OCI-LY1 (cell line): ENCODE measurements at regions not wholly inside any gene's neighbourhood (a gene's known extent, or its start where the extent isn't known, plus 50 kb on each side); places are given as distances from the start of the nearest gene placed in this dataset.

Experiments
- H2AFZ ChIP-seq: fragments of 200-600 bp; sonication (generic), shearing (Covaris generic); 2 replicates; pipeline ENCODE4 v1.6.0; 2014; ENCODE audit warnings: antibody characterized with exemption, mild to moderate bottlenecking, low read length
- H3F3A ChIP-seq: fragments of 200-600 bp; sonication (generic), shearing (Covaris generic); 2 replicates; pipeline ENCODE4 v1.6.0; 2014; ENCODE audit warnings: mild to moderate bottlenecking, antibody characterized with exemption, low read length, moderate library complexity; ENCODE audit not compliant: insufficient read depth
- H3K27ac ChIP-seq: fragments of 200-600 bp; sonication (generic); 2 replicates; pipeline ENCODE4 v1.5.1; 2014; ENCODE audit warnings: low read length, mixed run types, mild to moderate bottlenecking, low read depth; ENCODE audit not compliant: poor library complexity, severe bottlenecking
- H3K27me3 ChIP-seq: fragments of 200-600 bp; sonication (generic); 2 replicates; pipeline ENCODE4 v1.6.0; 2014; ENCODE audit warnings: antibody characterized with exemption, mild to moderate bottlenecking, low read length, moderate library complexity; ENCODE audit not compliant: insufficient read depth
- H3K36me3 ChIP-seq: fragments of 200-600 bp; sonication (generic); 2 replicates; pipeline ENCODE4 v1.6.1; 2014; ENCODE audit warnings: mild to moderate bottlenecking, antibody characterized with exemption, low read length, moderate library complexity, mixed read lengths; ENCODE audit not compliant: insufficient read depth
- H3K4me1 ChIP-seq: fragments of 200-600 bp; sonication (generic); 2 replicates; pipeline ENCODE4 v1.5.1; 2014; ENCODE audit warnings: mild to moderate bottlenecking, low read length, moderate library complexity; ENCODE audit not compliant: insufficient read depth, severe bottlenecking
- H3K4me2 ChIP-seq: fragments of 200-600 bp; sonication (generic), shearing (Covaris generic); 2 replicates; pipeline ENCODE4 v1.6.1; 2014; ENCODE audit warnings: low read length
- H3K4me3 ChIP-seq: fragments of 200-600 bp; sonication (generic); 2 replicates; pipeline ENCODE4 v1.5.1; 2014; ENCODE audit warnings: low read length, low read depth, mild to moderate bottlenecking, mixed read lengths; ENCODE audit not compliant: poor library complexity, severe bottlenecking
- H3K79me2 ChIP-seq: fragments of 200-600 bp; shearing (Covaris generic); 2 replicates; pipeline ENCODE4 v1.6.1; 2016; ENCODE audit warnings: mixed run types, low read length, mixed read lengths; ENCODE audit not compliant: insufficient read depth
- H3K9ac ChIP-seq: fragments of 200-600 bp; sonication (generic), shearing (Covaris generic); 2 replicates; pipeline ENCODE4 v1.6.1; 2014; ENCODE audit warnings: mild to moderate bottlenecking, low read length, mixed read lengths
- H3K9me2 ChIP-seq: fragments of 200-600 bp; sonication (generic), shearing (Covaris generic); 2 replicates; pipeline ENCODE4 v1.6.1; 2014; ENCODE audit warnings: low read depth, mild to moderate bottlenecking, low read length, mixed read lengths
- H3K9me3 ChIP-seq: fragments of 200-600 bp; shearing (Covaris generic); 2 replicates; pipeline ENCODE4 v1.6.1; 2014; ENCODE audit warnings: low read length, mixed read lengths
- H4K20me1 ChIP-seq: fragments of 200-600 bp; sonication (generic), shearing (Covaris generic); 2 replicates; pipeline ENCODE4 v1.6.0; 2016; ENCODE audit warnings: mild to moderate bottlenecking, low read length; ENCODE audit not compliant: insufficient read depth
- CTCF ChIP-seq: fragments of 200-600 bp; sonication (generic), shearing (Covaris generic); IDR thresholded peaks from 2 replicates; pipeline ENCODE4 v1.5.1; 2017; ENCODE audit warnings: mild to moderate bottlenecking, antibody characterized with exemption, low read length, moderate library complexity, mixed read lengths
- EZH2 ChIP-seq: fragments of 200-600 bp; sonication (generic), shearing (Covaris generic); IDR thresholded peaks from 2 replicates; pipeline ENCODE4 v1.8.0; 2017; ENCODE audit warnings: borderline replicate concordance, mixed run types, mild to moderate bottlenecking, antibody characterized with exemption, low read length, moderate library complexity, mixed read lengths

- TF ChIP-seq EZH2: no peak
- TF ChIP-seq CTCF: no peak
Observed at GRCh38 chr14:86675059-86675458, 1145.1 kb downstream of the FLRT2 start.

GRCh38 chr14:86673523-86673969 is 1143.6 kb downstream of the FLRT2 start:
- Histone ChIP-seq H3K4me2 (no peak overlapping the region), H2AFZ (no peak overlapping the region)

More at GRCh38 chr14:86675059-86675458, 1145.1 kb downstream of the FLRT2 start:
- no peak overlapping the region for H3K27ac ChIP-seq
- H3K27me3 ChIP-seq: no peaks in the 10 kb centered on the region
- no peak overlapping the region for H2AFZ ChIP-seq
- H3K4me3 ChIP-seq: no peak overlapping the region
- no peak overlapping the region for H3K9ac ChIP-seq
- H3F3A ChIP-seq: no peaks in the 10 kb centered on the region
- no peaks in the 10 kb centered on the region for H3K4me1 ChIP-seq
- no peaks in the 10 kb centered on the region for H3K79me2 ChIP-seq
- no peaks in the 10 kb centered on the region for H3K9me3 ChIP-seq
- no peak overlapping the region for H3K4me2 ChIP-seq
- no peaks in the 10 kb centered on the region for H3K36me3 ChIP-seq
- no peaks in the 10 kb centered on the region for H3K9me2 ChIP-seq
- no peaks in the 10 kb centered on the region for H4K20me1 ChIP-seq

GRCh38 chr14:86672080-86672479 is 1142.1 kb downstream of the FLRT2 start:
- H3K9ac ChIP-seq: no peak overlapping the region
- H2AFZ ChIP-seq: no peak overlapping the region
- no peaks in the 10 kb centered on the region for H3K27me3 ChIP-seq
- no peaks in the 10 kb centered on the region for H3K9me3 ChIP-seq
- no peaks in the 10 kb centered on the region for H3K79me2 ChIP-seq
- no peak overlapping the region for H3K4me3 ChIP-seq
- no peaks in the 10 kb centered on the region for H3F3A ChIP-seq
- no peaks in the 10 kb centered on the region for H3K9me2 ChIP-seq
- no peaks in the 10 kb centered on the region for H3K4me1 ChIP-seq
- no peaks in the 10 kb centered on the region for H3K36me3 ChIP-seq
- no peak overlapping the region for H3K4me2 ChIP-seq
- TF ChIP-seq CTCF (no peak), EZH2 (no peak)
- H3K27ac ChIP-seq: no peak overlapping the region
- no peaks in the 10 kb centered on the region for H4K20me1 ChIP-seq

More at GRCh38 chr14:86673523-86673969, 1143.6 kb downstream of the FLRT2 start:
- no peaks in the 10 kb centered on the region for H3K9me2 ChIP-seq
- no peaks in the 10 kb centered on the region for H3K27me3 ChIP-seq
- H3K4me1 ChIP-seq: no peaks in the 10 kb centered on the region
- H3K79me2 ChIP-seq: no peaks in the 10 kb centered on the region
- H3K27ac ChIP-seq: no peak overlapping the region
- TF ChIP-seq EZH2: no peak
- no peak for TF ChIP-seq CTCF
- H3K36me3 ChIP-seq: no peaks in the 10 kb centered on the region
- H4K20me1 ChIP-seq: no peaks in the 10 kb centered on the region
- H3K4me3 ChIP-seq: no peak overlapping the region
- no peak overlapping the region for H3K9ac ChIP-seq
- no peaks in the 10 kb centered on the region for H3F3A ChIP-seq
- H3K9me3 ChIP-seq: no peaks in the 10 kb centered on the region
